Stimulated activated CD8-positive, alpha-beta memory T cell treated with anti-CD3 and anti-CD28 coated beads, Interleukin-4, amount 100 ng/mL, for 1 hour (primary cell): ENCODE measurements at regions not wholly inside any gene's neighbourhood (a gene's known extent, or its start where the extent isn't known, plus 50 kb on each side); places are given as distances from the start of the nearest gene placed in this dataset.

Source experiments
- DNase-seq, 2 donors: peaks; one replicate each; pipeline ENCODE4 v3.0.0-alpha.2; 2020; ENCODE audit warnings: low read depth in 2 of 2, low spot score in 1 of 2

DNA sequence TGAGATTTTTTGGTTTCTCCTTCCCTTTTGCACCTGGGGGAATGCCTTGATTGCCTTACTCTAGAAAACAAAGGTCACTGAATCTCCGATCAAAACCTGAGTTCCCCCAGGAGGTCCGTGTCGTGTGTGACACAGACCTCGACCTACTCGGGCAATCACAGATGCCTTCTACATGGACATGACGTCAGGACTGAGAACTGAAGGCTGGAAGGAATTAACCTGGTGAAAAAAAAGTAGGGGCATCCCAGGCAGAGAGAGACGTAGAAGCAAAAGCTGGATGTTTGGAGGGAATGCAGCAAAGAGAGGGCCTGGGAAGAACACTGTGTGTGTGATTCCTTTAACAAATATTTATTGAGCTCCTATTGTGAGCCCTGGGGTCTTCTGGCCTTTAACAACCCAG lies 178.0 kb downstream of the PRDM2 start:
- DNase-seq: no peak

- DNase-seq: no peak
Observed at GRCh38 chr1:13878451-13878850, 178.5 kb downstream of the PRDM2 start.

DNA sequence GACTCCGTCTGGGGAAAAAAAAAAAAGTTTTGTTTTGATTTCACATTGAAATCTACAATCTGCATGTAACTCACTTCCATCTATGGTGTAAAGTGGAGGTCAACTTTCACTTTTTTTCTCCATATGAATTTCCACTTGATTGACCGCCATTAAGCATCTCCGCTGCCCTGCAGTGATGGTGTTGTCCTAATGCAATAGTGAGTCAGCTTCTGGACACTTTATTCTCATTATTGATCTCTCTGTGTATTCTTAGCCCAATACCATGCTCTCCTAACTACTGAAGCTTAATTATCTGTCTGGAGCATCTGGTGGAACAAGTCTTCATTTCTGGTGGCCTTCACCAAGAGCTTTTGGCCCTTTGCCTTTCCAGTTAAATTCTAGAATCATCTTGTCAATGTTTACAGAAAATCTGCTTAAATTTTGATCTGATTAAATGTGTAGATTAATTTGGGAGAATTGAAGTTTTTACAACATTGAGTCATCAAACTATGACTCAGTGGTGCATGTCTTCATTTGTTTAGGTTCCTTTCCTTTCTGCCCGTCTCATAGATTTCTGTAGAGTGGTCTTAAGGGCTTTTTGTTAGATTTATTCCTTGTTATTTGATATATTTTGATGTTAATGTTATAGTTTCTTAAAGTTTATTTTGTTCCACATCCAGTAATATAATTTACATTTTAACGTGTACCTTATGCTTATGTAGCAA lies 181.5 kb downstream of the PRDM2 start:
- no peak for DNase-seq

- DNase-seq: no peak
Observed at GRCh38 chr1:13888351-13888986, 188.5 kb downstream of the PRDM2 start.

DNA sequence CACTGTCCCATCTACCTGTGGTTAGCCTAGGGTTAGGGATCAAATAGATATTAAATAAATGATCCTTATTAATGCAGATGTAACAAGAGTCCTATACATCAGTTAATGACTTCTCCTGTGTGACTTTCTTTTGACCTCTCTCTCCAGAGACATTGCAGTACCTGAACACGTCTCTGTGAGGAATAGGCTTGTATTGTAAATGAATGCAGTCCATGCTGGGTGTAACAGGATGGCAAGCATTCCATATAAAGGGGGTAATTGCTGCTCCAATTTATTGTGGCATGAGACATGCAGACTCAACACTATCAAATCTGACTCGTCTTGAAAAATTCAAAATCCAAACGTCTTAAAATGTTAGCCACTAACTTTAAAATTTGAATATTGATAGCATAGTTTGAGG lies 189.5 kb downstream of the PRDM2 start:
- no peak for DNase-seq

DNA sequence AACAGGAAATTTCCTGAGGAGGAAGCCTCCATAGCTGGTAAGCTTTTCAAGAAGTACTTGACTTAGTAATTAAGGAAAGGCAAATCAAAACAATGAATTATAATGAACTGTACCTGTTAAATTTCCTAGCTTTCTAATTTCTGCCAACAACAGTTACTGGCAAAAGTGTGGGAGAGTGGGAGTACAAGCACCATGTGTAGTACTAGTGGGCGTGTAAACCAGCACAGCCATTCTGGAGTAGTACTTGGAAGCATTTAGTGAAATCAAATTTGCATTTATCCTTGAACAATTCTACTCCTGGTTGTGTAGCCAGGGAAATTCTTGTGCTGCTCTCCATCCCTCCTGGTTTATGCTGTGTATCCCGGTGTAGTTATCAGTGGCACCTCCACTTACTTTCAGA lies 190.8 kb downstream of the PRDM2 start:
- no peak for DNase-seq

- no peak for DNase-seq
Observed at GRCh38 chr1:13892198-13892597, 192.2 kb downstream of the PRDM2 start.

DNA sequence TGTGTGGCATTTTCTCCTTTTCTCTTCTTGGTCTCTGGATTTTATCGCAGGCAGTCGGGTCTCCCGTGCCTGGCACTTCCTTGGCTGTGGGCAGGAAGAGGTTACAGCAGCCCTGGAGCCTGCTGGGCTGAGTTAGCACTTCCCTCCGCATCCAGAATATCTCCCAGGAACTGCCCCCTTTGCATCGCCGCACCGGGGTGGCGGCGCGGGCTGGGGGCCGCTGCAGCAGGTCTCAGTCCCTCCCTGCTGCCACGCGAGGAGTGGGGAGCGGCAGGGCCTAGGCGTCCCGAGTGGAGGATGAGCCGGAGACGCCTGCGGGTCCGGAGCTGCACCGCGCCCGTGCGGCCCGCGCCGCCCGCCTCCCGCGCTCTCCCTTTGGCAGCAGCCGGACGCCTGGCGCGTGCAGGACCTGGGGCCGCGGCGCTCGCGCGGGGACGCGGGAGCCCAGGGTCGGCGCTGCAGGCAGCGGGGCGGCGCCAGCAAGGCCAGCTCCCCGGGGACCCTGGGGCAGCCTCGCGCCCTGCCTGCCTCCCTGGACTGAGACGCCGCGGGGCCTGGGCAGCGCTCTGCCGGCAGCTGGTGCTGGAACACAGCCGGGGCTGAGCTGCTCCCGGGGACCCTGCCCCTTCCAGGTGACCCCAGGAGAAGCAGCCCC lies 192.8 kb downstream of the PRDM2 start:
- DNase-seq: no peak

DNA sequence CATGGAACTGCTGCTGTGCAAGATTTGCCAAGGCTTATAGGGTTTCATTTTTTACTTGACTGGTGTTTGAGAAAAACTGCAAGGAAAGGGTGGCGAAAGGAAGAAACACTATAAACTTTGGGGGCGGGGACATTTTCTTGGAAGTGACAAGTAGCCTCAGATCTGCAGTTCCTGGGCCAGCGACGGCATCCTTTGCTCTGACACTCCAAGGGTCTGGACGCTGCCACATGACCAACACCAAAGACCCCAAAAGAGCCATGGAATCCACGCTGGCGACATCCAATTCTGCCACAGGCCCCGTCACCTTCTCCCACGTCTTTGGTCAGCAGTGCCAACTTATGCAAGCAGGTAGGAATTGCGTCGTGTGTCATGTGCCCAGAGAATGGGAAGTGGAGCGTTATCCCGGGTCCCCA lies 193.4 kb downstream of the PRDM2 start:
- no peak for DNase-seq

- DNase-seq: no peak
Observed at GRCh38 chr1:13896932-13897331, 196.9 kb downstream of the PRDM2 start.

DNA sequence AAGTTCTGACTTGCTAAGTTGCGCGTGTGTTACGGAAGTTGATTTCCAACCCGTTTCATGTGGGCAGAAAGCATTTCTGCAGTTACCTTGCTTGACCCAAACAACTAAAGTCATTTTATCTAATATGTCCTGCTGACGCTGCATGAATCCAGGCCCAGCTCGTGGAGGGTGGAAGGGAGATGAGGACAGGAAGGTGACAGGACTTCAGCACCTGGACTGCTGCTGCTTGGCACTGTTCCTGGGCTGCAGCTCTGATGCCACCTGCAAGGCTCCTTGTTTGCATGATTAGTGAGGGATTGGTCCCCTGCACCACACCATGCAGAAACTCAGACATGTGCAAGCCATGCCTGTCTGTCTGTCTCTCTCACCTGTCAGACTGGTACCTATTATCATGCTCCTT lies 198.4 kb downstream of the PRDM2 start:
- no peak for DNase-seq

DNA sequence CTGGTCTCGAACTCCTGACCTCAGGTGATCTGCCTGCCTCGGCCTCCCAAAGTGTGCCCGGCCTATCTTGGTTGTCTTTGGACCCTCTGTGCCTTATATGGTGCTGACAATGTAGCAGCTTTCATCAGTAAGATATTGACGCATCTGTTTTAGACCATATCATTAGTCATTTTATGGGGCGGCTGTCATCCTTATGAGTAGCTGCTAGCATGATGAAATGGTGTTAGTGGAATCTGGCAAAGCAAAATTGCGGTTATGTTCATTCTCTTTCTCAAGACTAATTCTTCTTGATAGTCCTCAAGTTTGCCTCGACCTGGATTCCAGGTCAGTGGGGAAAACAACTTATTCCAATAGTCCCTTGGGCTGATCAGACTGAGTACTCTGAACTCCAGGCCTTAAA lies 199.9 kb downstream of the PRDM2 start:
- DNase-seq: no peak

GRCh38 chr1:13900583-13900982 lies 200.6 kb downstream of the PRDM2 start:
- DNase-seq: no peak

DNA sequence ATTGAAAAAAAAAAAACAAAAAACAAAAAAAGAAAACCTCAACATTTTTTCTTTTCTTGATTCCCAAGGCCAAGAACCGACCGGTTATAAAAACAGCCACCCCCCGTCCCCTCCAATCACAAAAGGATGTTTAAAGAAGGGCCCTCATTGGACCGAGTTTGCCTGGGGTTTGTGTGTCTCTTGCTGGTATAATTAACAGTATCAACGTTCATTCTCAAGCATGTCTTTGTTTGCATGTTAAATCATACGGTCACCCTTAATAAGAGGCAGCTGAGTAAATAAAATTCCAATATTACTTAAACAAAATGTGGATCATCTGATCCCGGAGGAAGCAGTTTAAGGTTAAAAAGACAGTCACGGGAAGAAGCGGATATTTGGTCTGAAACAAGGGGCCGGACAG lies 201.1 kb downstream of the PRDM2 start:
- no peak for DNase-seq

DNA sequence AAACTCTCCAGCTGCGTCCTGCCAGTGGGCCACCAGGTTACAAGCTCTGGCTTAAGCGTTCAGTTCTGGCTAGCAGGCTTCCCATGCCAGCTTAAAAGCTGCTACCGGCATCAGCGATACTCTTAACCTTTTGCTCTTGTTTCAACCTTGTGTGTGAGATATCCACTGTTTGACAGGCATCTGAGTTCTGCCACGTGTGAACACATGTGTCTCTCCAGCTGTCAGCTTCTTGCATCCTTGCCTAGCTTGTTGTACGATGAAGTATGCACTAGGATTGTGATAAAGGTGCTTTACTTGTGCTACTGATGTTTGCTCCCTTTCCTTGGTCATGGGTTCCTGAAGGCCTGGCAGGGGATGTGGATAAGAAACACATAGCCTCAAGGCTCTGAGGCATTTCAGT lies 201.6 kb downstream of the PRDM2 start:
- DNase-seq: no peak

DNA sequence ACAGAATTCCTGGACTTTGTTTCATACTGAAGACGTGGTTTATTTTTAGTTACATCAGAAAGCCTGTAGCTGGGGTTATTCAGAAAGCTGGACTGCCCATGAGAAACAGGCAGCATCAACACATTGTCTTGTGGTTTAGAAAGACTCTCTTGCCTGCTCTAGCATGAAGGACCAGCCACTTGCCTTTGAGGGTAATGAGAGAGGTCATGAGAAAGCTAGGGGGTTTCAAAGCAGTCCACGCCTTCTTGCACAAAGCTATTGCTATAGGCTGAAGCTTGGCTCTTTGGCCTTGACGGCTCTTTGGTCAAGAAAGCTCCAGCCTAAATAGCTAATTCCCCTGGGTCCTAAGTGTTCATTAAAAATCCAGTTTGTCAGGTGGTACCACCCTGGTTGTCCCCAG lies 208.1 kb downstream of the PRDM2 start:
- DNase-seq: no peak

DNA sequence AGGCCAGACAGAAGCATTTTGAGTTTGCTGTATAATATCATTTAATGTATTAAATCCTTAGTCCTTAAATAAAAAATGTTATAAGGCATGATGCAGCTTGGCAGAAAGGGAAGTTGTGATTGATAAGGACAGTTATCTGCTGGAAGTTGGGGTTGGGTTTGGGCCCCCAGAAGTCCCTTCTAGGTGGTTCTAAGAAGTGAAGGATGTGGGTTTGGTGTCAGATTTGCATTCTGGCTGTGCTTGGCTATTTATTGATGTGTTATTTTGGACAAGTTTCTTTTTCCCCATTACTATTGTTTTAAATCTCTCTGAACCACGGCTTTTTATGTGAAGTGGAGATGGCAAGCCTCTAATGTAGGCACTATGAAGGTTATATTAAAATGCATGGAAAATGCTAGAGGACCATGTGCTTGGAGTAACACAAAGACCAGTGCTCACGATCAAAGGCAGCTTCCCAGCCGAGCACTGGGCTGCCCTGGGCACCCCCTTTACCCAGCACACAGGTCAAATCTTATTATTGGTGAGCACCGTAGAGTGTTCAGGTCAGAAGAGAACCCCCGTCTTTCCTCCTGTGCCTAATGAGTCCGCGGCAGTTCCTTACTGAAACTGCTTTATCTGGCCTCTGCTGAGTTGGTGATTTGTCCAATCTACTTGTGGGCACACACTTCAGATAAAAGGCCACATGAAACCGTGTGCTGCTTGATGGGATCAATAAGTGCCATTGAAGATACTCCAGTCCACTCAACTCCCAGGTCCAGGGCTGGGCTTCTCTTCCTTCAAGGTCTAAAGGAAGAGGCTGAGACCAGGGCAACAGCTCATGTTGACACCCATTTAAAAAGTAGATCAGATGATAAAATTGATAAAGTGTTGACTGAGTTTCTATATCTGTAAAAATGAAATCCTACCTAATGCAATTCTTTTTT lies 212.0 kb downstream of the PRDM2 start:
- DNase-seq: no peak

DNA sequence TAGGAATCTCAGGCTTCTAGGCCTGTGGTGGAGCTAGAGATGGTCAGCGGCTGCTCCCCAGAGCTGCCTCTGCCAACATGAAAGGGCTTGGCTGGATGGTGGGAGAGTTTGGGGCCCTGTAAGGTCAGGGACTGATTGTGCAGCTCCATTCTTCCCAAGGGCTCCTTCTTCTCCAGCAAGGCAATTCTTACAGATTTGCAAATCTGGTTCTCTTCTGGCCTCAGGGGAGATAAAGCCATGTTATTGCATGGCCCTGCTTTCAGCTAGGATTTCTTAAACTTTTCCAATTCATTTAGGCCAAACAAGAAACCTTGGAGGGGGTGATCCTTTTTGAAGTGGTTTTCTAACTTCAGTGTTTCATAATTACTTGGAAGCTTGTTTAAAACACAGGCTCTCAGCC lies 213.4 kb downstream of the PRDM2 start:
- no peak for DNase-seq

DNA sequence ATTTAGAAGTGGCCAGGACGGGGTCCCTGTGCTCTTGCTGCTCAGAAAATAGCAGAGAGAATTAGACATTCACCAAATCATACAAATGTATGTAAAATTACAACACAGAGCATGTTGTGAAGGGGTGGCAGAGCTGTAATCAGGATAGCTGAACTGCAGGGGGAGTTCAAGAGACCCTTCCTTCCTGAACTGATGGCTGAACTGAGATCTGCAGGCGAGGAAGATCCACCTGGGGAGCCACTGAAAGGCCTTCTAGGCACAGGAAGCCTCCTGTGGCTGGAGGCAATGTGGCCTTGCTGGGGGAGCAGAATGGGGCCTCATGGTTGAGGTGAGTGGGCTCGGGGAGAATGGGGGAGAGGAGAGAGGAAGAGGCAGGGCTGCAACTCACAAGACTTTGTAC lies 216.5 kb downstream of the PRDM2 start:
- no peak for DNase-seq

GRCh38 chr1:13917607-13918006 lies 217.6 kb downstream of the PRDM2 start:
- DNase-seq: no peak

DNA sequence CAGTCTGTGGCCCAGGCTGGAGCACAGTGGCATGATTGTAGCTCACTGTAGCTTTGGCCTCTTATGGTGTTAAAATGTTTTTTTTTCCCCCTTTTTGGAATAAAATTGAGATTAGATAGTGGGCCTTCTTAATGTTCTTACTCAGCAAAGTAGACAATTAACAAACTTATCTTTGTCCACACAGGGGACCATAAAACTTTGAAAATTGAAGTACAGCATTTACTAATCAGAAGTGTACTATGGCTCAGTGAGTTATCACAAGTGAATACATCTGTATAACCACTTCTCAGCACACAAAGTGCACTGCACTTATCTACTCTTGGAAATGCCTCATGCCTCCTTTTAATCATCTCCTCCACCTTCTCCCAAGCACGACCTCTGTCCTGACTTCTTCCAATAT lies 218.9 kb downstream of the PRDM2 start:
- DNase-seq: no peak

GRCh38 chr1:13921190-13921589 lies 221.2 kb downstream of the PRDM2 start:
- DNase-seq: no peak
